Activated CD8-positive, alpha-beta memory T cell treated with anti-CD3 and anti-CD28 coated beads, Interleukin-2, amount 50 U/mL, for 1 hour (primary cell): ENCODE measurements at regions not wholly inside any gene's neighbourhood (a gene's known extent, or its start where the extent isn't known, plus 50 kb on each side); places are given as distances from the start of the nearest gene placed in this dataset.

Source experiments
- DNase-seq: peaks from one replicate; pipeline ENCODE4 v3.0.0-alpha.2; 2020; ENCODE audit errors: extremely low read depth

DNA sequence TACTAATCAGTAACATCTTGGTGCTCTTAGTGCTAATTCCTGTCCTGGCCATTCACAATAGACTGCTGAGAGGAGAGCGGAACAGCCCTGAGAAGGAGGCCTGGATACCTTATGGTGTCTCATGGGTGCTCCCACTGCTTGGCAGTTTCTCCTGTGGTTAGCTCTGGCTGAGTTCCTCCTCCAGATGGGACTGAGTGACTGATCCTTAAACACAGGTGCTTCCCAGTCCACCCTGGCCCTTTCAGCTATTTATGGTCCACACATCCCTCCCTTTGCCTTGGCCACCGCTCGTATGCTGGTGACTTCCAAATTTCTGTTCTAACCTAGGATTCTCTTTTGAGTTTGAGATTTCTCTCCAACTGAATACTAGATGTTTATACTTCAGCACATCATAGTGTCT is 157.0 kb upstream of the CACNA1E start:
- no peak for DNase-seq

DNA sequence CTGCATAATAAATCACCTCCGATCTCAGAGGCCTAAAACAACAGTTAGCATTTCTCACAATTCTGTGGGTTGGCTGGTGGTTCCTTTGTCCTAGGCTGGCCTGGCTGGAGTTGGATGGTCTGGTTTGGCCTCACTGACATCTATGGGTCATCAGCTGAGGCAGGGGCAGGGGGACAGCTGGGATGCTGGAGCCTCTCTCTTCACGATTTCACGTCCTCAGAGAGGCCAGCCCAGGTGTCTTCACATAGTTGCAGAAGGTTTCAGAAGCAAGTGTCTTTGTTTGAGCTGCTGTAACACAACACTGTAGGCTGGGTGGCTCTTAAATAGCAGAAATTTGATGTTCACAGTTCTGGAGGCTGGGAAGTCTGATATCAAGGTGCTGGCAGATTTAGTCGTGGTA is 155.5 kb upstream of the CACNA1E start:
- DNase-seq: no peak

DNA sequence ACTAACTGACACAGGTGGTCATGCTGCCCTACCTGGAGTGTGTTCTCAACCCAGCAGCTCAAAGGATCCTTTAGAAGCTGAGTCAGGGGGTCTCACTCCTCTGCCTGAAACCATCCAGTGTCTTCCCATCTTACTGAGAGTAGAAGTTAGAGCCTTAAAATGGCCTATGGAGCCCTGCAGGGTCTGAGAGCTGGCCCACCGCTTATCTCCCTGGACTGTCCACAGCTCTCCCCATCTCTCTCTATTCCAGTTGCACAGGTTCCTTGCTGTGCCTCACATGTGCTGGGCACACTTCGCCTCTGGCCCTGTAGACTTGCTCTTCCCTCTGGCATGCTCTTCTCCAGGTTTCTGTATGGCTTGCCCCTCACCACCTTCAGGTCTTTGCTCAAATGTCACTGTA is 148.6 kb upstream of the CACNA1E start:
- no peak for DNase-seq

DNA sequence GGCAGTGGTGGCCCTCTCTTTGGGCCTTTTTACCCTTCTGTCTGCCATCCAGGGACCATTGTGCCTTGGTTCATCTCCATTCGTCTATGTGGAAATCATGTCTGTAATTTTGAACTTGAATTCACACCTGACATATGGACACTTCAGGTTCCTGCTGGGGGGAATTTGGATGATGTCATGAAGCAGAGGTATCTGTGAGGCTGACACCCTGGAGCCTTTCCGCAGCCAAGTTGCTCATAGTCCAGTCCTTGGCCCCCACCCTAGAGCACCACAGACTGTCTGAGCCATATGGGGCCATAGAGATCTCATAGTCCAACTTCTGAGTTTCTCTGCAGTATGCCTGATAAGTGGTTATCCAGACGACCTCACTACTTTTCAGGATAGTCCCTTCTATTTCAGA is 147.7 kb upstream of the CACNA1E start:
- DNase-seq: no peak

DNA sequence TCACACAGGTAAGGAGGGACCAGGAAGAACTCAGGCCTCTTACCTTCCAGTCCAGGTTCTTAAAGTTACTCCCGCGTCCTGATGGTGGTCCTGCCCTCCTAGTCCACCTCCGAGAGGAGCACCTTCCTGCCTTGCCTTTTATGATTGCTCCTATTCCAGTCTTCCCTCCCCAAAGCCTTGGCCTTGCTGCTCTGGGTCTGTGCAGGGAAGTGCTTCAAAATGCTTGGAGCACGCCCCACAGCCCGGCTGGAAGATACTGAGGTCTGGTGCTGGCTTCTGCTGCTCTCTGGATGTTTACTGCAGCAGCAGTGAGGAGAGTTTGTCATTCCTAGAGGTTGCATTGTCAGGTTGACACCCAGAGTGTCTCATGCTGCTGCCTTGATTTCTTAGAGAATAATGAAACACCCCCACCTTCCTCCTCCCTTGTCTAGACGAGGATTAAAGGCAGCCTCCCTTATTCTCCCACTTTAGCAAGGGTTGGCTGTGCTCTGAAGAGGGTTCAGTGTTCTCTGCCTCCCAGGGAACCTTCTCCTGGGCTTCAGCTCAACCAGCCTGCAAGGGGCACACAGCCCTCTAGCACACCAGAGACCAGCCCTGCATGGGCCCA is 142.2 kb upstream of the CACNA1E start:
- no peak for DNase-seq

DNA sequence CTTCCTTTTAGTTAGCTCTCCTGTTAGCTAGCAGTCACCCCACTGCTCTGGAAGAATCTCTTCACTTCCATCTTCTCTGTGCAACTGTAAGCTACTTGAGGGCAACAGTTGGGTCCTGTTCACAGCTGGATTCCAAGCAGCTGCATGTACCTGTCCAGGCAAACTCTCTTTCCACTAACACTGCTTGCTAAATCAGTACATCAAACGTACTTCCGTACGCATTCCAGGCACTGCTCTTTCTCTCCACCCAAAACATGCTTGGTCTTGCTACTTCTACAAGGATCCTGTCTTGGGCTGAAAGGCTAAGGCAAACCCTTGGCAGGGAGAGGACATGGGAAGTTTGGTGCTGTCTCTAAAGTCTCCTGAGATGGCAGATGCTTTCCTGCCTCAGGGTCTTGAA is 139.2 kb upstream of the CACNA1E start:
- no peak for DNase-seq

DNA sequence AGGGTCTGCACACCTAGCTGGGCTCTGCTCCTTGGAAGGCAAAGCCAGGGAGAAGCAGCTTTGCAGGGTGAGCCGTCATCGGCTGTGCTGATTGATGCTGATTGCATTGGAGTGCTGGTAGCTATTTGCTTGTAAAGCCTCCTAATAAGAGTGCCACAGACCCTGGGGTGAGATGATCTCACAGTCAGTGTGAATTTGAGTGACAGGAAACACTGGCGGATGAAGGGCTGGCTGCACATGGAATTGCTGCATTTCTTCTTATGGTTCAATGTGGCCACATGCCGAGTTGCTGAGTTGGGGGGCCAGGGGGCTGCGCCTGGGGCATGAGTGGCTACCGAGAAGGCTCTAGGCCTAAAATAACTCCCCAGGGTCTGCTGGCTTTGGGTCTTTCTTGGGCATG is 138.2 kb upstream of the CACNA1E start:
- no peak for DNase-seq

DNA sequence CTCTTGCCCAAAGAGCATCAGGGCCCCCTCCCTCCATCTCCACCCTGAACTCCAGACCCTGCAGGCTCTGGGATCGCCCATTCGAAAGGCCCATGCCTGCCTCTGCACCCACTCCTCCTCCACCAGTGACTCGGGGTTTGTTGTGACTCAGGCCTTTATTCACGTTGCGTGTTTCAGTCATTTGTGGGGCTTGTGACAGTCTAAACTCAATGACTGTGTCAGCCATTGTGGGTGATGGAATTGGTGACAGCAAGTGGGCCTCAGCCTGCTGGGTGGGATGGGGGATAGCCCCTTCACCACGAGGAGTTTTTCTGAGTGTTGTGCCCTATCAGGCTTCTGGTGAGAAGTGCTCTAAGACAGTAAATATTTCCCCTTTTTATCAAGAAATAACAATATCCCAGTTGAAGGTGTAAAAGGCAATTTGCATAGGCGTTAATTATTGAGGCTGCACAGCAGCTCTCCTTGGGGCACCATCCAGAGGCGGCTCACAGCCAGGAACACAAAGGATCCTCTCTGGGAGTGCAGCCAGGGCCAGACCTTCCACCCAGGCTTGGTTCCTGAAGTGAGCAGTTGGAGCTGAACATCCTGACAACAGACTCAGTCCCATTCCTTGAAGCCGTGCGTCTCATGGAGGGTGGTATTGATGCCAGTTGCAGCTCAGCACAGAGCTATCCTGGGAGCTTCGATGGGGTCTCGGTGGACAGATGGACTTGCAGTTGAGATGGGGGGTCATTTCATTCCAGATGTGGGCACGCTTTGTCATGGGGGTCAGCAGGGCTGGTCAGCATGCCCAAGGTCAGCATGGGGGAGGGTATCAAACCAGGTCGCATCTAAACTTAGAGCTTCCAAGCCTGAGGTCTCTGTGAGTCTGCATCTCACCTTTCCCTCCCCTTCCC is 135.6 kb upstream of the CACNA1E start:
- no peak for DNase-seq

DNA sequence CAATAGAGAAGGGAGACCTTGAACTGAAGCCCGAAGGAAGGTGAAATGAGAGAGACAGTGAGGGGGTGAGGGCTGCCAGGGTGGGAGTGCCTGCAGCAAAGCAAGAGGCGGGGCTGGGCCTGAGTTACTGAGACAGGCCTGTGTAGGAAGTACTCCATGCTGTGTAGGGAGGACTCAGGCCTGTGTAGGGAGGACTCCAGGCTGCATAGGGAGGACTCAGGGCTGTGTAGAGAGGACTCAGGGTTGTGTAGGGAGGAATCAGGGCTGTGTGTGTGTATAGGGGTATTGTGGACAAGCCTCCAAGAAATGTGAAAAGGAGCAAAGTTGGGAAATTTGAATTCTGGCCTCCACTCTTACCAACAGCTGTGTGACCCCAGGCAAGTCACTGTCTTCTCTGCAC is 133.8 kb upstream of the CACNA1E start:
- no peak for DNase-seq

DNA sequence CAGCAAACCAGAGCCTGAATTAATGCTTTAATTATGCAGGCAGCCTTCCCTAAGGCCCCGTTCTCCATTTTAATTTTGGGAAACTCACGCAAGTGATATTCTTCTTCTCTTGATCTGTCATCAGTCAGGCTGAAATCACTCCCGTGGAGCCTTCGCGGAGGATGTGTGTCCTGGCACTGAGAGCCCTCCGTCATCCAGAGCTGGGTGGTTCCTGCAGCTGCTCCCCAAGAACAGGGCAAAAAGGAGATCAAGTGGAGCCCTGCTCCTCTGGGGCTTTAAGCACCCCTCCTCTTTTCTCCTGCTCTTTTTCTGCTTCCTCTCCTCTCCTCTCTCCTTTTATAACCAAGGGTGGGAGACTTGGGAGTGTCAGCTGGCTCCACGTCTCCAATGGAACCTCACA is 133.2 kb upstream of the CACNA1E start:
- DNase-seq: no peak

DNA sequence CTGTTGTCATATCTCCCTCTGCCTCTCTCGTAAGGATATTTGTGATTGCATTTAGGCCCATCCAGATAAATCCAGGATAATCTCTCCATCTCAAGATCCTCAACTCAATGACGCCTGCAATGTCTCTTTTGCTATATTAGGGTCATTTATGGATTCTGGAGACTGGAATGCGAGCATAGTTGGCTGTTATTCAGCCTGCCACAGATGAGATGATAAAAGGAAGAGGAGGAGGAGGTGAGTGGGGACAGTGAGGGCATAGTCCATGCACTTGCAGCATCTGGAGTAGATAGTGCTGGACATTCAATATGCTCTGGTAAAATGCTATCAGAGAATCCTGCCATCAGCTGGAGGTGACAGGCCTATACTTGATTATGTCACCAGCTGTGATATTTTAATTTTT is 131.6 kb upstream of the CACNA1E start:
- no peak for DNase-seq

DNA sequence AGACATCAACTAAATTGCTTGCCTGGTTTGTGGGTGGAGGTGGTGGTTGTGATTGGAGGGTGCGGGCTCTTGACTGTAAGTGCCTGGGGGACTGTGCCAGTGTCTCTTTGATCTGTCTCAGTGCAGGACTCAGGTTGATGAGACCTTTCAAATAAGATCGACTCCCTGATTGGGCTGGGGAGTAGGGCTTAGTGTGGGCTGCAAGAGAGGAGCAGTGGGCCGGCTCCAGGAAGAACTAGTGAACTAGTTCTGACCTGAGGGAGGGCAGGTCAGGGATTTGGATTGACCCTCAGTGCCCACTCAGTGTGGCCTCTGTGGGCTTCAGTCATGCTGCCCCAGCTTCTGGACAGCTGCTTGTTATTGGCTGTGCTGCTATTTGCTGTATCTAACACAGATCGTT is 130.6 kb upstream of the CACNA1E start:
- no peak for DNase-seq

DNA sequence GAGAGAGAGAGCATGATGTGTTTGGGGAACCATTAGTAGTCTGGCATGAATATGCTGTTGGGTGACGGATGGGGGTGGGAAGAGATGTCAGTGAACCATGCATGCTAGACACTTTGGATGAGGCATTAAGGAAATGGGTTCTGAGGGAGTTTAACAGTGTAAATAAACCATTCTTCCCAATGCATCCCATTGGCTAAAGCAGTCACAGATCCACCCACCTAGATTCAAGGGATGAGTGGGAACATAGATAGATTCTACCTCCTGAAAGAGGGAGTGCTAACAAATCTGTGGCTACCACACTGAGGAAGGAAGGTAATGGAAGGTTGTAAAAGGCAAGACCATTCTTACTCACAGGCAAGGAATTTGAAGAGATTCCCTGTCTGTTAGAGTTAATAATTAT is 129.8 kb upstream of the CACNA1E start:
- DNase-seq: no peak

DNA sequence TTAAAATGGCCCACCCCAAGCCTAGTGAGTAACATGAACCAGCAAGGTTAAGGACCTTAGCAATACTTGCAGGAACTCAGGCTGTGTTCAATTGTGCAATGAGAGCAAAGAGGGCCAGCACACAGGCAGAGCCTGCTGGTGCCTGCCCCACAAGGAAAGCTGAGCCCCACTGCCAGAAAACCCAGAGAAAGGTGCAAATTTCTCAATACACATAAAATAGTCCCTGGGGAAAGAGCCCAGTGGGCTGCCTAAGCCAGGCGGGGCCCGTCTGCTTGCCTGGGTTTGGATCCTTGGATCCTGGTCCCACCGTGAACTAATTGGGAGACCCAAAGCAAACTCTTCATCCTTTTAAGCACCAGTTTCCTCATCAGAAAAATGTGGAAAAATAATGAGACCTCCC is 128.5 kb upstream of the CACNA1E start:
- DNase-seq: no peak

DNA sequence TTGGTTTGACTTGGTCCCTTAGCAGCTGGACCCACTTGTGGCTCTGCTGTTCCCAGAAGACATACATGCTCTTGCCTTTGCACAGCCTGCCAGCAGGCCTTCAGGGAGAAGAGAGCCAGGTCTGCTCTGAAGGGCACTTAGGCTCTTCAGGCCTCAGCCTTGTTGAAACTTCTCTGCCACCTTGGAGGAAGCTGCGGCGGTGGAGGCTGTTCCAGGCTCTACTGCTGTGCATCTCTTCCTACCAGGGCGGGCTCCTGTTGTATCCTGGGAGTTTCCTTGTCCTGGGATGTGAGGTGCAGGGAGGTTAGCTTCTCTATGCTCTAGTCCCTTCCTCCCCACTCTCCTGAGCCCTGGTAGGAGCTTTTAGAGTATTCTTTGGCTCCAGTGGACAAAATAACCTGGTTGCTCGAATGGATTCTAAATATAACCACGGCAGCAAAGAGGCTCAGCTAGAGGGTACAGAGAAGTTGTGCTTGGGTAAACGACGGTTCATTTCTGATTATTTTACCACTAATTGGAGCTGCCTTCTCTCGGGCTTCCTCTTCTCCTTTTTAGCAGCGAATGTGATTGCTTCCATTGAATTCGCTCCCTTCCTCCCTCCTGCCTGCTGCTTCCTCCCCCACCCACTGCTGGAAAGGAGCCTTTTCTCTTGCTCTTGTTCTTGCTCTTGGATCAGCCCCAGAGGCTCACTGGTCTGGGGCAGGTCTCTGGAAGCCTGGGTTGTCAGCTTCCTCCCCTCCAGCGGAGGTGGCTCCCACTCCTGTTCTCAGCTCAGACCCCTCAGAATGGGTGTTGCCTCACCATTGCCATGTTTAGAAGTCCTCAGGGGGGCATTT is 126.6 kb upstream of the CACNA1E start:
- no peak for DNase-seq

DNA sequence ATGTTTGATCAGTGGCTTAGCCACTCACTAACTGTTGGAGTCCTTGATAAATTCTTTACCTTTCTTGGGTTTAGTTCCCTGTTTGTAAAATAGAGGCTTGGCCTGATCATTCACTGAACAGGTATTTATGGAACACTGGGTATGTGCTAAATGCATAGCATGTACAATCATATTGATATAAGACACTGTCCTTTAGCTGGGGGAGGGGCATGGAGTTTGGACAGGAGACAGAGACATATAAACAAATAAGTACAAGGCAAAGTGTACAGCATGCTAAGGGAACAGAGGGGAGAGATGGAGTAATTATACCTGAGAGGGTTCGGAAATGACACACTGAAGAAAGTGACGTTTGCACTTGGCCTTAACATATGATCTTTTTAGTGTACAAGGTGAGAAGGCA is 124.3 kb upstream of the CACNA1E start:
- no peak for DNase-seq

DNA sequence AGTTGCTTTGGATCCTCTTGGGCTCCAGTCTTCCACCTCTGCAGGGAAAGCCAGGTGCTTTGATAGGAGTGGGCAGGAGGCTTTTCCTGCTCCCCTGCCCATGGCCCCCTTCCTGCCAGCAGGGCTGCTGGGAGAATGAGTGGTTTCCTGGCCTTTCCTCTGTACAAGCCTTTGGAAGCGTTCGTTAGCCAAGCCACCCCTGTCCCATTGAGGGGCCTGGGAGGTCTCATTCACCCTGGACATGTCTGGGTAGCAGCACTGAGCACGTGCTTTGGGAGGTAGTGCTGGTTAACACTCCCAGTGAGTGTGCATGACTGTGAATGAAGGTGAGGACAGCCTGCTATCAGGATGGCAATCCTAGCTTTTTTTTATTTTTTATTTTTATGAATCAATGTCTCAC is 118.5 kb upstream of the CACNA1E start:
- no peak for DNase-seq

DNA sequence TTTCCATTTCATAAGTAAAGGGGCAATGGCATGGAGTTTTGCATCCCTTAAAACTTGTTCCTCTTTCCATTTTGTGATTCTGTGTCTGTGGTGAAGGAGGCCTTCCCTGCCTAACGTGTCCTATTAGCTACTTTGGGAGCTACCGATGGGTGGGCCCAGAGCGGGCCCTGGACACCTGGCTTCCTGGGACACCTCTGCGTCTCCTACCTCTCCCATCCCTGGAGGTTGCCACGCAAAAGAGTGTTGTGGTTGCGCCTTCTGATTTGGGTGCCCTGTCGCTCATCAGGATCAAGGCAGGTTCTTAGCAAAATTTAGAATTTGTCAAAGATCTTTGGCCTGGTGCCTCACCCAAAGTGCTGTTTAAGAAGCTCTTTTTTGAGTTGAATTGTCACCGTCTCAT is 116.4 kb upstream of the CACNA1E start:
- DNase-seq: no peak

DNA sequence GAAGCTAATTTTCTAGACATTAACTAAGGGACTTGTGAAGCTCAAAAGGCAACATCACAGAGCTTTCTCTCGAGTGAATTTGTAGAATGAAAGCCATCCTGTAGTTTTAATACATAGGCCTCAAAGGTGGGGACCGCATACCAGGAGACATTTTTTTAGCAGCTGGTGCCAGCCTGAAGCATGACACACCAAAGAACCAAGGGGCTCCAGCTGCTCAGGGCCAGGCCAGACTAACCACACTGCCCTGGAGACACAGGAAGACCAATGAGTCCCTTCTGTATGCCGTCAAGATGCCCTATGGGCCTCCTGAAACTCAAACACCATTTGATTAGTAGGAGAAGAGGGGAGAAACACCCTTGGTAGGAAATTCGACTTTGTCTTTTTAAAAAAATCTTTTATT is 113.9 kb upstream of the CACNA1E start:
- no peak for DNase-seq

DNA sequence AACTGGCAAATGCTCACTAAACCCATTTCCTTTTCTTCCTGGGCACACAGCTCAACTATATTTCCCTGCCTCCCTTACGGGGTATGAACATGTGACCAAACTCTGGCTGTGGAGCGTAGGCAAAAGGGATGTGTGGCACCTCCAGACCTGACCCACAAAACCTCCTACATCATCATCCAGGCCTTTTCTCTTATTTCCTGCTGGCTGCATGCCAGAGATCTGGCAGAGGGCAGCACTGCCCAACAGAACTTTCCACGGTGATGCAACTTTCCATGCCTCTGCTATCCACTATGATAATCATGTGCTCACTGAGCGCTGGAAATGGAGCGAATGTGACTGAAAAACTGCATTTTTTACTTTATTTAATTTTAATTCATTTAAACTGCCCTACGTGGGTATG is 99.6 kb upstream of the CACNA1E start:
- DNase-seq: no peak

DNA sequence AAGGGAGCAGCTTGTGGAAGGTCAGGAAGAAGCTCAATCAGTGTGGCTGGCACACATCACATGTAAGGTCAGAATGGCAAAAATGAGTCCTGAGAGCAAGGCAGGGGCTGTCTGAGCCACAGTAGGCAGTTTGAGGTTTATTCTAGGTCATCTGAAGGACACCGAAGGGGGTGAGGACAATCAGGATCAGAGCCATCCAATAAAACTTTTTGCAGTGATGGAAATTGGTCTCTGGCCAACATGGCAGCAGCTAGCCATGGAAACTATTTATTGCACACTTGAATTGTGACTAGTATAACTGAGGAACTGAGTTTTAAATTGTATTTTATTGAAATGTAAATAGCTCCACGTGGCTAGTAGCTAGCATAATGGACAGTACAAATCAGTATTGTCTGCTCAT is 97.0 kb upstream of the CACNA1E start:
- no peak for DNase-seq

DNA sequence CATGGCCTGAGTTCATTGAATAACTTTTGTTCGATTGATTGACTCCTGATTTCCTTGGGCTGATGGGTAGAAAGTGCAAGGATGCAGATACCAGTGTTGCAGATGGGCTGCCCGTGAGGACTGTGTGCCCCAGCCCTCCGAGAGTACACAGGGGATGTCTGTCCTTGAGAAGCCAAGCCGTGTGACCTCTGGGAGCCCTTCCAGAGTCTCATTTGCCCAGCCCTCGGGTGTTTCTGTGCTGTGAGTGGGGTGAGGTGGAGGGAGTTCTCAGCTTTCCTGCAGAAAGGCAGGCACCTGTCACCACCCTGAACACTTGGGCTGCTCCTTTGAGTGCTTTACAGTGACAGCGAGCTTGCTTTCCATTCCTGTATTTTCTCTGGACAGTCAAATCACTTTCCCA is 96.4 kb upstream of the CACNA1E start:
- no peak for DNase-seq

DNA sequence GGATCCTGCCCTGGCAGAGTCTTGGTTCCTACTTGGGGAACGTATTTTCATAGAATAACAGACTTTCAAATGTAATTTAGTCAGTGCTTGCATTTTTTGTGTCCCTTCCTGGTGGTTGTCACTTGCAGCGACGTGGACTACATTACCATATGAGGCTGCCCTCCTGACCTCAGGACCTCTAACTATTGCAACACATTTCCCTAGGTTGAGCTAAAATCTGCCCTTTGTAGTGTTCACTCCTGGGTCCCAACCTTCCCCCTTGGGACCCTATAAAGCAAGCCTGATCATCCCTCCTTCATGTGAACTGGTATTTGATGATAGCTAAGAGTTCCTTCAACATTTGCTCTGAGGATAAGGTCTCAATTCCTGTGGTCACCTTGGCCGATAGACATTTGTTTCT is 95.6 kb upstream of the CACNA1E start:
- no peak for DNase-seq
